ENCODE measurements at regions not wholly inside any gene's neighbourhood (a gene's known extent, or its start where the extent isn't known, plus 50 kb on each side); places are given as distances from the start of the nearest gene placed in this dataset.

DNA sequence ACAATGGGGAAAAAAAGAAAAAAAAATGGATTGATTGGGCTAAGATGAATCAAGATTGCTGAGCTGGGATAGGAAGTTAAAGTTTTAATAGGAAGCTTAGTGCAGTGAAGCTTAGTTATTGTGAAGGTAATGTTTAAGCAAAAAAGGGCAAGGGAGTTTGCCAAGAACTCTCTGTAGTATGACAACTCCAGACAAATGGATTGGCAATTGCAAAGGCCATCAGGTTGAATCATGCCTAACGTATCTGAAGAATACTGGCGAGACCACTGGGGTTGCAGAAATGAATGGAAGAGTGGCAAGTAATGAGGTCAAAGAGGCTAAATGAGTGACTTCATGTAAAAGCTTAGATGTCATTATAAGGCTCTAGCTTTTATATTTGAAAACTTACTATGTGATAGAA, 1654.0 kb downstream of the PCDH7 start:
- DNase-seq, result no peak

DNA sequence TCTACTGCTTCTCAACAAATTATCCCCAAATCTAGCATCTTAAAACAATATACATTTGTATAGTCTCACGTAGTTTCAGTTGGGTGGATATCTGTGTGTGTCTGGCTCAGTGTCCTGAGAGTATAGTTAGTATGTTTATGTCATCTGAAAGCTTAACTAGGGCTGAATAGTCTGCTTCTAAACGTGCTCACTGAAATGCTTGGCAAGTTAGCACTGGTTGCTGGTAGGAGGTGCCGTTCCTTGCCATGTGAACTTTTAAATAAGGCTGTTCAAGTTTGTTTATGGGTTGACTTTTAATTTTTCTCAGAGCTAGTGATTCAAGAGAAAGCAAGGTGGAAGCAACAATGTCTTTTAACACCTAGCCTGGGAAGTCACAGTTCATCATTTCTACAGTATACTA, 1673.6 kb downstream of the PCDH7 start:
- DNase-seq, result no peak

DNA sequence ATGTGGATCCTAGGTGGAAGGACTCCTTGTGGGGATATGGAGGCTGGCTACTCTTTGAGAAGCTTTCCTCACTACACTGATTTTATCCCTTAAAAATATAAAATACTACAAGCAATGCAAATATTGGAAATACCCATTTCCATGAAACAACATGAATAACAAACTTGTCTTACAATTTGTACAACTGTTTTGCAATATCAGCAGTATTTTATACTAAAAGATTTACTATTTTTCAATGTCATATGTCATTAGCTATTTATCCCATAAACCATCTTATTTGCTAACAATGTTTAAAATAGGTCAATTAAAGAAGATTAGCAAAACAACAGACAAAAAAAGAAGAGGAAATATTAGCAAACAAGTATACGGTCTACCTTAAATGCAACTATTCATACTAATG, 1674.1 kb downstream of the PCDH7 start:
- DNase-seq, result no peak

DNA sequence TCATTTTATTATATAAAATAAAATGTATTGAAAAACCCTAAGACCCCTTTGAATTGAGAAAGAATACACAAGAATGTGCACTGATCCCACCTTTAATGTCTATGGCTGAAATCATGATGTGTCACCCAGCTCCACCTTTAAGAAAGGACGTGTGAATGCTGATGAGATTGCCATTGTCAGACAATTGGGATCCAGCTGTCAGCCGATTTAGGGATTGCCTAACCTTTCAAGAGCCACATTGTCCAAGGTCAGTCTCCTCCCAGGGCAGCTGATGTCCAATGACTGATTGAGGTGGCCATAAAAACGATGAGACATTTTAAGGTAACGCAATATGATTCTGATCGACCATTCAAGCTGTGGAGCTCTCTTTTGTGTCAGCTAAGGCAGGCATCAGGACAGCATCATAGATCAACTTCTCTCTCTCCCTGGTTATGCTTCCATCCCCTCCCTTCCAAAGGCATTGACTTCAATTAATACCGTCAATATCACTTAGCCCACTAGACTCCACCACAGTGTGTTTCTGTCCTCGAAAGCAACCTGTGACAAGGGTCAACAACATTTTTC, 1676.4 kb downstream of the PCDH7 start:
- no peak for DNase-seq

DNA sequence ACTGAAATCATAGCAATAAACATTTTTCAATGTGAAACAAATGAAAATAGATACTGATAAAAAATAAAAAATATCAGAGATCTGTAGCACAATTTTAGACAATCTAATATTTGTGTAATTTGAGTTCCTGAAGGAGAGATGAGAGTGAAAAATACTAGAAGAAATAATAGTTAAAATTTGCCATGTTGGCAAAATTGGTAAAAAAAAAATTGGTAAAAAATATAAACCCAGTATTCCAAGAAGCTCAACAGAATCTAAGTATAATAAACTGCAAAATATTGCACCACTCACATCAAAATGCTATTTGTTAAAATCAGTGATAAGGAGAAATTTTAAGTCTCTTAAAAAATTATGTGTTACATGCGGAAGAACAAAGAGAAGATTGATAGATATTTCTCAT, 1680.7 kb downstream of the PCDH7 start:
- DNase-seq, result no peak

DNA sequence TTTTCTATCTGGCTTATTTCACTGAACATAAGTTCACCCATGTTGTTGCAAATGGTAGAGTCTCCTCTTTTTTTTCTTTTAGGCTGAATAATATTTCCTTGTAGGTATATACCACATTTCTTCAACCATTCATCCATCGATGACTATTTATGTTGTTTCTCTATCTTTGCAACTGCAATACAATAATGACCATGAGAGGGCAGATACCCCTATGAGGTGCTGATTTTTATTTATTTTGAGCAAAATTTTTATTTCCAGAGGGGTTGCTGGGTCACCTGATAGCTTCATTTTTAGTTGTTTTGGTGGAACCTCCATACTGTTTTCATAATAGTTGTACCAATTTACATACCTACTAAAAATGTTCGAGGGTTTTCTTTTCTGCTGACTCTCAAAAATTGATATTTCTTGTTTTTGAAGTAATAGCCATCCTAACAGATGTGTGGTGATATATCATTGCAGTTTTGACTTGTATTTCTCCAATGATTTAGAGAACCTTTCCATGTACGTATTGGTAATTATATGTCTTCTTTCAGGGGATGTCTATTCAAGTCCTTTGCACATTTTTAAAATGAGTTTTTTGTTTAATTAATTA, 1697.0 kb downstream of the PCDH7 start:
- no peak for DNase-seq

DNA sequence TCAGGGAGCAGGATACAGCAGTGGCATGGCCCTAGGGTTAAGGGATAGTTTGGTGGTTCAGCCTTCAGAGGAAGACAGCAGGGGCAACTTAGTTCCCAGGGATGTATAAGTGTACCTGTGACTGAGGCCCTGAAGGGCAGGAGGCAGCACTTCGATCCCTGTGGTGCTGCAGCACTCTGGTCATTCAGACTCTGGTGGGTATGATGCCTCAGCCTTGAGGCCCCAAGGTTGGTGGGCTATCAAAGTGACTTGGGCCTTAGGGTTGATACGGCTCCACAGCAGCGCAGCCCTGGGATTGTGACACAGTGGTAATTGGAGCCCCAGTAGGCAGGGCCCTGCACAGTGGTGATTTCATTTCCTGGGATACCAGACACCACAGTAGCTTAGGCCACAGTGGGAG, 1703.1 kb downstream of the PCDH7 start:
- no peak for DNase-seq

DNA sequence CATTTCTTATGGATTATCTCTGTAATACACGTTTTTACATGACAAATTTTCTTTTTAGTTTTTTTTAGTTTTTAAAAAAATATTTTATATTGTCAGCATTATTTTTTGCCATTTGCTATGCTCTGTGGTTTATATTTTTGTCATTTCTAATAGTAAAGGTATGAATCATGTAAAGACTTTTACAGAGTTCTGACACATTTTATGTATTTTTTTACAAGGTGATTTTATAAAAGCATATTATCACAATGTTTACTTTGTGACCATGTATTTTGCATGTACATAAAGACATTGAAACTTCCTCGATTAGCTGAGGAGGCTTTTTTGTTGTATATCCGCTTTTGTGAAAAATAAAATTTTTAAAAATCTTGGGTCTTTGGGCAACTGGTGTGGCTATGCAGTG, 1705.1 kb downstream of the PCDH7 start:
- DNase-seq, result no peak

DNA sequence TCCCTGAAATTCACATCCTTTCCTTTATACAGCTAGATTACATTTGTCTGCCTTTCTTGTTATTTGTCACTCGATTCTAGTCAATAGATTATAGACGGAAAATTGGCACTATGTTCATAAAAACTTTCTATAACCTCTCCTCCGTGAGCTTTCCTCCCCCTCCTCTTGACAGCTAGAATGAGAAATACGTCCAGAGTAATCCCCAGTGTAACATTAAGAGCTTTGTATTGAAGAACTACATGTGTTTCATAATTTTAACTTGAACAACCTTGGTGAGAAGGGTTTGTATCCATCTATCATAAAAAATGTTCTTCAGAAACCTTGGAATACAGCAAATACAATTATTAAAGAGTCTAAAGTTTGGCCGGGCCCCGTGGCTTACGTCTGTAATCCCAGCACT, 1707.4 kb downstream of the PCDH7 start:
- no peak for DNase-seq

DNA sequence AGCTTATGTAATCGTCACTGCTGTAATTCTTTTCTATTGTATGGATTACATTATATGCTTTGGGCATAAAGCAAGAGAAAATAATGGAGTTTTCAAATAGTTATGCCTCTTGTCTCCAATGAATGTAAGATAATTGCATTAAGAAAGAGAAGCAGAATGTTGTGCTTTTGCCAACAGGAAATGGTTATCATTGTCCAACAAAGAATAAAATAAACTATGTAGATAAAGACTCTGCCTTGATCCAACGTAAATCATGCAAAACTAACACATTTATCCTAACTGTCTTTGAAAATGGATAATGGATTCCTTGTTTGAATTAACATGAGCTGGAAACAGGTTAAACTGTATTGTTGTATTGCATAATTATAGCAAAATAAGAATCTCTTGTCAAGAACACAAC, 1709.0 kb downstream of the PCDH7 start:
- DNase-seq, result peak; percentile 12

DNA sequence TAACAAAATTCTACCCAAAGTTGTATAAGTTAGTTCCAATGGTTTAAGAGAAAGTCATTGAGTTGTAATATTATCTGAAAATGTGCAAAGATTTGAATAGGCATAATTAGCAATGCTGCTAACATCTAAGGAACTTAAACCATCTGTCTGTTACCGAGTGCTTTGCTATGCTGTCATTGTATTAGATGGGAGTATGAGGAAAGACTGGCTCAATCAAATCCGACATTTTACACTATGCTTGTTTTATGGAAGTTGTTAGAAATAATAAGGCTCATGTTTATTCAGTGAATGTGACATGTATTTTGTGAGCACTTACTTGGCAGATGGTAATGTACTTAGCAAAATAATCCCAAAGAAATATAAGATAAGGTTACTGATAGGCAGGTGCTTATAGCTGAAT, 1715.1 kb downstream of the PCDH7 start:
- no peak for DNase-seq

DNA sequence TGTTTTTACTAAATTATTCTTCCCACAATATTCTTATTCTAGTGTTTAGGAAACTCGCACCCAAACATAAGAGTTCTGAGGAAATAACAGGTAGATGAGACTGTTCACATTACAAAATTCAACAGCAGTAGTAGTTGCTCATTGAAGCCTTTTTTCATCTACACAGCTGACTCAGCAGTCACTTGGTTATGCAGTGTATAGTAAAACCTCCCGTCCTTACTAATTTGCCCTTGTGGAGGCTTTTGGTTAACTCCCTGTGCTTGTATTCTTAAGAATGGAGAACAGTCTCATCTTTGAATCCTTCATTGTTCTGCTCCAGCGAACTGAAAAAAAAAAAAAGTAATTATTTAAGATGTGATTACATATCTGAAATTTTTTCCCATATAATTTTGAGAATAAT, 1716.6 kb downstream of the PCDH7 start:
- no peak for DNase-seq

DNA sequence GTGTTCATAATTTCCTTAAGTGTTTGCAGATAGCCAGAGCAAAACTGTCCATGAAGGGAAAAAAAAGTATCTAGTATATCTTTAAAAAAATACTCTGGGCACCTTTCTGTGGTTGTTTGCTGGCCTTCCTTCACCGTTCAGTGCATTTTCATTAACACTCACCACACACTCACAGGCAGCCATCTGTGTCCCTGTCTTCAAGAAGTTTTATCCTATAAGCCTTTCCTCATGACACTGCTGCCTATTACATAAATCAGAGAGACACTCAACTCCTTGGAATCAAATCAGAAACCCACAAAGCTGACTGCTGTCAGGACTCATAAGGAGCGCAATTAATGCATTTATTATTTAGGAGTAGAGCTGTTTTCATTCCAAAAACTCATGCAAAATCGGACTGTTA, 1720.2 kb downstream of the PCDH7 start:
- no peak for DNase-seq

DNA sequence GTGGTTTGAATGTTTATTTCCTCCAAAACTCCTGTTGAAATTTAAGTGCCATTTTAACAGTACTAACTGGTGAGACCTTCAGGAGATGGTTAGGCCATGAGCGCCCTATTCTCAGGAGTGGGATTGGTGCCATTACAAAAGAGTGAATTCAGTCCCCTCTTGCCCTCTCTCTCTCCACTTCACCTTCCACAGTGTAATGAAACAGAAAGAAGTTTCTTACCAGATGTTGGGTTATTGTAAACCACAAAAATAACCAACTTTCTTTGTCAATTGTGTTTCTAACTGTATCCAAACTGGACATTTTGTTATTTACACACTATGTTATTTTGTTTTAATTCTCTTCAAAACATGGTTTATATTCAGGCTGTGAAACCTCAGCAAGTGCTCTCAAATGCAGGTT, 1734.3 kb downstream of the PCDH7 start:
- no peak for DNase-seq

DNA sequence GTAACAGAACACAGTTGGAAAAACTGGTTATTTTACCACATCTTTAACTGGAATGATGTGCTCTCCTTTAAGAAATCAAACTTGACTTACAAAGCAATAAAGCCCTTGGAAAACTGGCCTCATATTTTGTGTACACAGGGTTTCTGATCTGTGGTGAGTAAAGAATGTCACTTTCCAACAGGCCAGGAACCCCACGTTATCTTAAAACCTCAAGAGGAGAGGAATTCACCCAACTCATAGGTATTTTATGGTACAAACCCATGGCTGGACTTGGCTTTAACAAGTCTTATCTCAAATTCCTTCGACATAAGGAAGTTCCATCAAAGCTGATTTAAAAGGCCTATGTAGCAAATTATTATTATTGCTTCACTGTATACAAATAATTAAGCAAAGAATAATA, 1735.1 kb downstream of the PCDH7 start:
- no peak for DNase-seq

DNA sequence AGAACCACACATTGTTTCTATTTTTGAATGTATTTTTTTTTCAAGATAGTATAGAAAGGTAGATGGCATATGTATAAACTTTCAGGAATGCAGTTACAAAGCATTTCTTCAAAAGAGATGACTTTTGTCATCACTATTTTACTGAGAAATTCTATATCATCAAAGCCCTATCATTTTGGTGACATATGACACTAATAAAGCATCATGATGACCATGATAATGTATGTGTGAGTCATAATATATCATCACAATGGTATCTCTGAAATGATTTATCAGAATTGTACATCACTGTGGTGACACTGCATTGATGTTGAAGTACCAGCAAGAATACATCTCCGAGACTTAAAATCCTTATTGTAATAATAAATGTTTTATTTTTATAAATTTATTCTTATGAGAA, 1740.8 kb downstream of the PCDH7 start:
- no peak for DNase-seq

DNA sequence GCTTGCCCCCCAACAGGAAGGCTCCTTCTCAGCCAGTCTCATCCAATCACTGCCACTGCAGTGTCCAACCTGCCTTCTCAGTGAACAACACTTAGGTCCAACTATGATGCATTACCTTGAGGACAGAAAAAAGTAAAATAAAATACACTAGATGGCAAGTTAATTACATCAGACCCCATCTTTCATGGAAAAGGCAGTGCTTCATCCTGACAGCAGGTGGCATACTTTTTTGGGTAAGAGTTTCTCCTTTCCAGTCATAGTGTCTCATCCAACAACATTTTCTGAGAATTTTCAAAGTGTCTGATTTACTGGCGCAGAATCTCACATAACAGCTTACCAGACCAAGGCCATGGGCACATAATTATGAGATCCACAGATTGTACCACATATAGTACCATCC, 1742.8 kb downstream of the PCDH7 start:
- DNase-seq, result no peak

DNA sequence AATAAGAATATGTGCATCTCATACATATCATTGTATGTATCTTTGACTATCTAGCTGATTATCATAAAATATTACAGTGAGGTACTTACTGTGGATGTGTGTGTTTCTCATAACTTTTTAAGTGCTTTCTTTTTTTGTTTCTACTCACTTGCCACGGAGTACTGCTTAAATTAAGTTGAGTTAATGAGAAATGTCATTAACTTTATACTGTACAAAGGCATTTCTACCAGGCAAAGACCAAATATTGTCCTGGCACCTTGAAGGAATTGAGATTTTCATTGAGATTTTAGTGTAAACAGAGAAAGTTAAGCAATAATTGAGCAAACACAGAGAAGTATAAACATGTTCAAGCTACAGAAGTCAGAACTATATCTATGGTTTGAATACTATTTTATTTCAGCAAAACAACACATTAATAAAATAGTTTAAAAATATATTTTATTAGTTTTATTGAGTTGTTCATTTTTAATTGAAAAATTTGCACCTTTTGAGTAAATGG, 1750.0 kb downstream of the PCDH7 start:
- DNase-seq, result no peak

DNA sequence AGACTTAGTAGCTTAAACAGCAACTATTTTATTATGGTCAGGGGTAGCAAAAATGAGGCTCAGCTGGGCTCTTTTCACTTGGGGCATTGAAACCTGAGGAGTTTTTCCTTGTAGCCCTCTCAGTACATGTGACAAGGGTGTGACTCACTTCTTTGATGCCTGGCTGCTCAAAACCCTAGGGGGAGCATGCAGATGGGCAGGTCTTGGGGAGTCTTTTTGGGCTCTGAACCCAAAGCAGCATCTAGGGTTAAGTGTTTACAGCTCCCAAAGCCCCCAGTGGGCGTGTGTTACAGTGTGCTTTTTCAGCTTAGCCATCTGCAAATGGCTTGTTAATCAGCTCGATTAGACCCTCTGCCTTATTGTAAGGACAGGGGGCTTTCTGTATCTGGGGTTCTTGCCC, 1752.7 kb downstream of the PCDH7 start:
- DNase-seq, result no peak

DNA sequence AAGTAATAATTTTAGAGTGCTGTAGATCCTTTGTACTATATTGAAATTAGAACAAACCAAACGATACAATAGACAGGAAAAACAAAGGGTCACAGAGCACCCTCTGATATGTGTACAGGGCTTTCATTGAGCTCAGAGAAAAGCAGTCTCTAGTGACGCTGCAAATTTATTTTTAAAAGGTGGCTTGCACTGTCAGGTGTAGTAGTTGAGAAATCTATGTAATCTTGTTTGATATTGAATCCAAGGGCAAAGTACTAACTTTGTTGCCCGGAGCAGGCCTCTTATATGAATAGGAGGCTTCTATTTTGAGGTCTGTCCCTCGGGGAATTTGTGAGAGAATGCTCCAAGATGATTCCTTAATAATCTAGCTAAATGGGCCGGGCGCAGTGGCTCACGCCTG, 1755.5 kb downstream of the PCDH7 start:
- DNase-seq, result no peak

DNA sequence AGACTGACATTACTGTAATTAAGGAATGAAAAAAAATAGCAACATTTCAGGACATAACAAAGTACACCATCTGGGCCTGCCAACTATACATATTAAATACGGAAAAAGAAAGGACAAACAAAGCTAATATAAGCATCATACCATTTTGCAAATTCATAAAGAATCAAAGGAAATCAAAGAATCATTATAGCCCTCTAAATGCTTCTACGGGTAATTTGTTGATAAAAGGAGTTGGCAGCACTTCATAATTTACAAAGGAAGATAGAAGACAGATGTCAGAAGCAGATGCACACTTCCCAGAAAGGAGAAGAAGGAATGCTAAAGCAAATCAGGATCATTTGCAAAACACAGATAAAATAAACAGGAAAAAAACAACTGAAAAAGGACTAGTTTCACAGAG, 1757.3 kb downstream of the PCDH7 start:
- no peak for DNase-seq

DNA sequence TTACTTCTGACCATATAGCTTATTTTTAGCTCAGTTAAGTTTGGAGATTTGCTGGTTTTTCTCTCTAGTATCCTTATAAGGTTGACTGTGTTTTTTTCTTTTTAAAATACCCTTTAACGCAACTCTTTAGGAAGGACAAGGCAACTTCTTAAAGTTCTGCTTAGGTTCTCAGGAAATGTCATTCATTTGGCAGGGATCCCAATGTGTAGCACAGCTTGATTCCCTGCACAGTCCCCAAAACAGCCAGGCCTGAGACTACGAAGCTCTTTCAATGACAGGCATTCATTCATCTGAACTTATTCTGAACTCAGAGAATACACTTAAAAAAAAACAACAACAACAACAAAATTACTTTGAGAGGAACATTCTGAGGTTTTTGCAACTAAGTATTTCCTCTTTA, 1765.8 kb downstream of the PCDH7 start:
- DNase-seq, result no peak

DNA sequence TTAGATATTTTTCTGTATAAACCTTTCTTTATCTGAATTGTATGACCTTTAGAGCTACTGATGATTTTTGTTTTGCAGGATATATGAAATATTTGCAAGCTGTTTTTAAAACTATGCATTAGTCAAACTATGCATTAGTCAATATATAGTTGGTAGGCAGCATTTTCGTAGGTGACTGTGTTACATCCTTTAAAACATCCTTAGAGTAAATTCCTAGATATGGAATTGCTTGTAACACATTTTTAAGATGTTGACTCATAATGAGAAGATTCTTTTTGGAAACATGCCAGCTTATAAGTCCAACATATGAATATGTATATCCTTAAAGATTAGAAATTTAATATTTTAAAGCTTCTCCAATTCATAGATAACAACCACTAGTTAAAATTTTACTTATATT, 1768.5 kb downstream of the PCDH7 start:
- no peak for DNase-seq

DNA sequence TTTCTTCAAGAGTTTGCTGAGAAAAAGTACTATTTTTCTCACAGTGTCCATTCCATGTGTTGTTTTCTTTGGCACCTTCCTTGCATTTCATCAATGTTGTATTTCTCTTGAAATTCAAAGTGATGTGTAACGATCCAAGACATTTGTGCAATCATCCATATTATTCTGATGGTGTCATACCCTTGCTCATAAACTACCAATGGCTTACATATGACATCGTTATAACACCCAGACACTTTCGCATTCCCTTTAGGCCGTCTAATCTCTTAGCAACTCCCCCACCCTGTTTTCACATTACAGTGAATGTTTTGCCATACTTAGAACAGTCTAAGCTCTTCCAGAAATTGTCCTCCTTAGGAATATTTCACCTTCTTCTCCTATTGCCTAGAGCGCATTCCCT, 1779.0 kb downstream of the PCDH7 start:
- DNase-seq, result no peak

DNA sequence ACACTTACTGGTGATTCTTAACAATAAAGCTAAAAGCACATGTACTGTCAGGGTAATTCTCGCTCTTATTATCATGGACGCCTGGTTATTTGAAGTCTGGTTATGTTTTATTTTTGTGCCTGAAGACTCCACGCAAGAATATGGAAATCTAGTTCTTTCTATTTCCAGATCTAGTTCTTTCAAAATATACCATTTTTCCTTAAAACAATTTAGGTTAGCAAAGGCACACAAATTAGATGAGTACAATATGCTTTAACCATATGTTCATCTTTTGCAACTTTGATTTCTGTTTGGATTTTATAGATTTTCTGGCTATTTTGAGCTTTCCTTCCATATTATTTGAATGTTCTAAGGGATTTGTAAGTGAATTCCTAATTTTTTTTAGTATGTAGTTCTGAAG, 1783.1 kb downstream of the PCDH7 start:
- DNase-seq, result no peak

DNA sequence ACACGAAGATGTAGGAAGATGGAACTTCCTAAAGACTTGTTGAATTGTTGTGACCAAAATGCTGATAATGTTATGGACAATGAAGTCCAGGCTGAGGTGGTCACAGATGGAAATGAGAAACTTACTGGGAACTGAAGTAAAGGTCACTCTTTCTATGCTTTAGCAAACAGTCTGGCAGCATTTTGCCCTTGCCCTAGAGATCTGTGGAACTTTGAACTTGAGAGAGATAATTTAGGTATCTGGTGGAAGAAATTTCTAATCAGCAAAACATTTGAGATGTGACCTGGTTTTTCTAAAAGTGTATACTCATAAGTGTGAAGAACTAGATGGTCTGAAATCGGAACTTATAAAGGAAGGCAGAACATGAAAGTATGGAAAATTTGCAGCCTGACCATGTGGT, 1785.9 kb downstream of the PCDH7 start:
- no peak for DNase-seq

Data from NCI-H1048 (cell line).